HG03045 (cell line): ENCODE measurements at regions not wholly inside any gene's neighbourhood (a gene's known extent, or its start where the extent isn't known, plus 50 kb on each side); places are given as distances from the start of the nearest gene placed in this dataset.

Source experiments
- ATAC-seq: cut with Tn5 transposase; IDR thresholded peaks from one replicate; pipeline ENCODE4 v1.9.1; 2021; ENCODE audit warnings: mild to moderate bottlenecking, moderate library complexity; ENCODE audit not compliant: unreplicated experiment

DNA sequence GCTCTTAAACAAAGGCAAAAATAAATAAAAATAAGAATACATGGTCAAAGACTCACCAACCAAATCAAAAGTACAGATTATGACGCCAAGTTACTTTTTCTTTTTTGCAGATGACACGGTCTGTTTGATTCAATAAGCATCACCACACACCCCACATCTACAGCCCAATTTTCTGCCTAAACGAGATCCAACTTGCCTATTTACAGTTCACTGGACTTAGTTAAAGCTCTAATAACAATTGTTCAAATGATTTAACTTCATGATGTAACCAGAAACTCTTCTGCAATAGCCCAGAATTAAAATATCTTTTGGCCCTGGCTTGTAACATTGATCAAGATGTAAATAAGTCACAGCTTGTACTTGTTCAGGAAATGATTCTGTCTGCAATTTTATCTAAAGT, 590.3 kb upstream of the C9orf72 start:
- no peak for ATAC-seq

DNA sequence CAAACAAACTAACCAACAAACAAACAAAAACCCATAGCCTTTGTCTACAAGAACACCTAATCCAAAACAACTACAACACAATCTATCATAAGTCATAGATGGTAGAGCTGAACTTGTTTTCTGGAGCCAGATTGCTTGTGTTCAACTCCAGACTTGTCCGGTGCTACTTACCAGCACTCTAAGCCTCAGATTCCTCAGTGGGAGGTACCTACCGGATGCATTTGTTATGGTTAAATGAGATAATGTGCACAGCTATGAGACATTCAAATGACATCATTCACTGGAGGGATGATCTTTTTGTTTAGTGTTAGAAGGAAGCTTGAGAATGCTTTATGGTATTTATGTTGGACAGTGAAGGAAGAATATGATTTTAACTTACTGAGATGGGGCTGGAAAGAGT, 592.9 kb upstream of the C9orf72 start:
- no peak for ATAC-seq

DNA sequence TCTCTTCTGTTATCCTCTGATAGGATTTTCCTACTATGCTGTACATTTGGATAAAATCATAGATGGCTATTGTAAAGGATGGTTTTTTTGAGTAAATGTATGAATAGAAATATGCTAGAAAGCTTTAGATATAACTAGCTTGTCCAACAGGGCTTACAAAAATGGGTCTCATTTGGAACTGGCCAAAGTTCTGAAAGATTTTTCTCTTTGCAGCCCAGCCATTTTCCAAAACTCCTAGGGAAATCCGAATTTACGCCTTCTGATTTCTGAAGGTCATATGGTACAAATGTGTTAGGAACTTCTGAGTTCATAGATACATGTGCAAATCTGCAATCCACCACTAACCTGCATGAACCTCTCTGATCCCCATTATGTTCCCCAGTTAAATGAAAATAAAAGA, 603.9 kb upstream of the C9orf72 start:
- ATAC-seq = no peak

DNA sequence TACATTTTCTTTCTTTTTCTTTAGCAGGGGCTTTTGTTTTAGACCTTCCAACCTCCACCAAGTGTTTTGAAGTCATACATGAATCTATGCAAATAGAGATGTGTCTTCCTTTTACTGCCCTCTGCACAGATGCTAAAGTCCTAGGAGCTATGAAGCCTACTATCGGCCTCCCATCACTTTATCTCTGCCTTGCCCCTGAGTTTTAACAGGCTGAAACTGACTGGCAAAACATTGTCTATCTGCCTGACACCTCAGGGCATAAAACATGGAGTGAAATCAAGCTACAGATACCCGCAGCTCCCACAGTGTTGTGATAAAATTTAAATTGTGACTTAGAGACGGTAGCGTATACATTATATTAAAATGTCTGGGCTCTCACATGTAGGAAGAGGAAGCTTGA, 604.6 kb upstream of the C9orf72 start:
- no peak for ATAC-seq

- ATAC-seq = no peak
Observed at GRCh38 chr9:28179893-28180292, 606.6 kb upstream of the C9orf72 start.

DNA sequence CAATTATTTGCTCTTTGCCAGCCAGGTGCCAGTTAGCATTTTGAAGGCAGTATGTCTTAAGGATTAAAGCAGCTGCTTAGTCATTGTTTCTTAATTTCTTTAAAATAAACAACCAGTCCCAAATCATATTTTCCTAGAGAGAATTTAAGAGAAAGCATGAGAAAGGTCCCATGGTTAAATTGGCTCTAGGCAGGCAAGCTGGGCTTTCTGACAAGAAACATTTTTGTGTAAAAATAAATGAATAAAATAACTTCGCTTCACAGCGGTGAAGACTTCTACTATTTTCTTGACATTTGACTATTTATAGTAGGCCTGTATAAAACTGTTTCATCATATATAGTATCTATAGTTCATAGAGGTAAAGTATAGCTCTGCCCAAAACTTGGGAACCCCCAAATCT, 617.7 kb upstream of the C9orf72 start:
- ATAC-seq = no peak

GRCh38 chr9:28197653-28198052, 624.4 kb upstream of the C9orf72 start:
- ATAC-seq = no peak

DNA sequence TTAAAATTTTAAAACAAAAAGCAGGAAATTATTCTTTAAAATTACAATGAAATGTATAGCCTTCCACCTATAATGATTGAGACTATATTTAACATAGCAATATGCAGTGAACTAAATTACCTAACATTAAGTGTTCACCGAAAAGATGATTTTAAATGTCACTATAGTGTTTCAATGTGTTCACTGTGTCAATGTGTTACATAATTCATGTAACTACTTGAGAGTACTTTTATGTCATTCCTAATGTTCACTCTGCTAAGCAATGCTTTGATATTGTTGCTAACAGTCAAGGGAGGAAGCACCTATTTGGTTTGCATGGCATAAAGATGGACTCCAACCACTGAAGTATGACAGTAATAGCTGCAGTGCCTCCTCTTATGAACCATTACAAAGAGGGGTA, 629.8 kb upstream of the C9orf72 start:
- no peak for ATAC-seq

DNA sequence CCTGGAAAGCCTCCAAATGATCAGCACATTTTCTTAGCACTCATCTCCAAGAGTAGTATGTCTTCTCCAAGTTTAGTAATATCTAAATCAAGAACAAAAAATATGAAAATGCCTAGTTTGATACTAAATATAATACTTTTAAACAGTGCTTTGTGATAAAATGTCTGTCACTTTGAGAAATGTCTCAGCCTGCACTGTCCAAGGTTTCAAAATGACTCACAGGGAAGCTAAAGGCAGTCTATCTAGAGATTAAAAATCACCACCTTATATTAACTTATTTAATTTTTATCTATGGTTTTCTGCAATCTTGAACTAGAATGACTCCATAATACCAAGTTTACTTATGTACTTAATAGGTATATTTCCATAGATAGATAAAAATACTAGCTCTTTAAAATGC, 633.0 kb upstream of the C9orf72 start:
- no peak for ATAC-seq

DNA sequence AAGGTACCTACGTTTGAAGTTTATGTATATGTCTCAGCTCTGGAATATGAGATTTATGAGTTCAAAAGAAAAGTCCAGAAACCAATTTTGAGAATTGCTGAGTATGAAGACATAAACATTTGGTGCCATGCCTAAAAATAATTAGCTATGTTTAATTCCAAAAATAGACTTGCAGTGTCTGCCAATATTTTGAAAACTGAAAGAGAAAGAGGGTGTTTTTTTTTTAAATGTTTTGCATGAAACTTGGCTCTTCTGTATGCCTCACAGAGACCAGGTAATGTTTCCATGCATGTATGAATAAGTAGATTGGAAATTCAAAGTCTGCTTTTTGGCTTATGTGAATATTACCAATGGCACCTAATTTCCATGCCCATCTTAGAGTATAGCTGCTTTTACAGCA, 634.4 kb upstream of the C9orf72 start:
- ATAC-seq = peak; percentile 83

DNA sequence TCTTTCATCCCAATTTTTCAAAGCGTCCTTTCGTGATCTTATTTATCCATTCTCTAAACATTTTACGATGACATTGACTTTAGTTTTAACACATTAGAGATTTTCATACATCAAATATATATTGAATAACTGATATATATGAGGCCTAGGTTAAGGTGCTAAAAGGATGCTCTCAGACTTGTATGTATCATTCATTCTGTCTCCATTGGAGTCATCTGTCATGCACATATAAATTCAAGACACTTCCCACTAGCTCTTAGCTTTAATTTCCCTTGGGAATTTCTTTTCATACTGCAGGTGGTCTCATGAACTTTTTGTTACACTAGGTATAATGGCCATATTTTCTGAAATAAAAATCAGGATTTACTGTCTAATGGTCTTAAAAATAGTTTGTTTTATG, 635.8 kb upstream of the C9orf72 start:
- ATAC-seq = no peak

DNA sequence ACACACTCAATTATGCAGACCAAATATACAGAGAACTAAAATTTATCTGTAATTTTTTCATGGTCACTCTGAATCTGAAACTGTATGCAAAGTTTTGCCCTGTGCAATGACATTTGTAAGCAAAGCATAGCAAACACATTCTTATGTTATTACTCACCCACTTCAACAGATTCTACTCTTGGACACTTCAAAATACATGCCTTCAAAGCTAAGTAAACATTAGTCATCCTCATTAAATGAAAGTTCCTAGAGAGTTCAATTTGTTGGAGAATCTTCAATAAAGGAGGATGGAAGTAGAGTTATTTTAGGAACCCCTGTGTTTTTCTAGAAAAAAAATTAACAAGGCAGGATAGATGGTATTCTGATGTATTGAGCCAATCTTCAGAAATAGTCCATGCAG, 639.7 kb upstream of the C9orf72 start:
- ATAC-seq = no peak

- ATAC-seq = no peak
Observed at GRCh38 chr9:28215536-28216299, 642.4 kb upstream of the C9orf72 start.

DNA sequence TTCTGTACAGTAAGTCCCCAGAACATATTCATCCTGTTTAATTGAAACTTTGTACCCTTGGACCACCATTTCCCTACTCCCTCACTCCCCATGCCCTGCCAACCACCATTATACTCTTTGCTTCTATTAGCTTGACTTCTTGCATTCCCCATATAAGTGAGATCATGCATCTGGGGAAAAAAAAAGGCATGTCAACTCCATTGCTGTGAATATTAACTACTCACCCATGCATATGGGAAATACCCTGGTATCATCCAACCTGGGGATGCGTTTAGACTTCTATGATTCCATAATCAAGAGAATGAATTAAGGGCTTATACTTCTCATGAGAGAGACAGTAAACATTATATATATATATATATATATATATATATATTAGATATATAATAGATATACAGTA, 659.4 kb upstream of the C9orf72 start:
- no peak for ATAC-seq

GRCh38 chr9:28234133-28234893, 661.0 kb upstream of the C9orf72 start:
- no peak for ATAC-seq

DNA sequence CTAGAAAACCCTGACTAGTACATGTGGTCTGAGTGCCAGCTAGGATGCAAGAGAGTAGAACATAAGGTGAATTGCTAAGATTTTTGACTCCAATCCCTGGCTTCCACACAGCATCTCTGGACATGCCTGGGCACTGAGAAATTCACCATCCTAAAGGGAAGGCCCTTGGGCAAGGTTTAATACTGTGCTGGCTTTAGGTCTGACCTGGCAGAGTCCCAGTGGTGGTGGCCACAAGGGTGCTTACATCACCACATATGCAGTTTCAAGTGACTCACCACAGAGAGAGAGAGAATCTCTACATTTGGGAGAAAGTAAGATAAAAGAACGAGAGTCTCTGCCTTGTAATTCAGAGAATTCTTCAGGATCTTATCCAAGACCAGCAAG, 661.6 kb upstream of the C9orf72 start:
- no peak for ATAC-seq

DNA sequence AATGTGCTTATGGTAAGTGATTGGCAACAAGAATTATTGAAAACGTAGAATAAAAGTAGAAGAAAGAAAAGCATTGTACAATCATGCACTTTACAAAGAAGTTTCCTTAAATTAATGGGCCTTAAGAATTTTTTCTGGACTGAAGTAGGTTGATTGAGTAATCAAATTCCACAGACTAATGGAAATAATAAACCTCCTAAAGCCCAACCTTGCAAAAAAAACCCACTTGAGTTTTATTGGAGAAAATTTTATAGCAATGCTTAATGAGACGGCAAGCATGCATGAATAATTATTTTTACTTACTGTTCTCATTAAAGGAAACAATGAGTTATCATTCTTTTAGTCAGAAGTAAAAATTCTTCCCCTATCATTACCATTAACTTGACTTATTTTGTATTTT, 676.1 kb upstream of the C9orf72 start:
- no peak for ATAC-seq

DNA sequence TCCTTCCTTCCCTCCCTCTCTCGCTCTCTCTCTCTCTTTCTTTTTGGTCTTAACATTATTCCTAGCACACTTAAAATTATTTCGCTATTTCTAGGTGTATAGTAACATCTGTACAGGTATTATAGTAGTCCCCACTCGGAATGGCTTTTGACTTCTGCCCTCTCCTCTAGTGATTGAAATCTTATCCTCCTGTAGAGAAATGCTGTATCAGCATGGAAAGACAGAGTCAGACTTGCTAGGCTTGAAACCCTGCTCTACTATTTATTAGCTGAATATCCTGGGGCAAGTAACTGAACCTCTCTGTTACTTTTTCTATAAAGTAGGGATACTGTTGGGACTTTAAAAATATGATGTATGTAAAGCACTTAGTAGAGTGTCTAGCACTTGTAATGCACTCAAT, 681.9 kb upstream of the C9orf72 start:
- no peak for ATAC-seq

GRCh38 chr9:28260330-28260729, 687.0 kb upstream of the C9orf72 start:
- ATAC-seq = no peak

- no peak for ATAC-seq
Observed at GRCh38 chr9:28264368-28264767, 691.1 kb upstream of the C9orf72 start.

DNA sequence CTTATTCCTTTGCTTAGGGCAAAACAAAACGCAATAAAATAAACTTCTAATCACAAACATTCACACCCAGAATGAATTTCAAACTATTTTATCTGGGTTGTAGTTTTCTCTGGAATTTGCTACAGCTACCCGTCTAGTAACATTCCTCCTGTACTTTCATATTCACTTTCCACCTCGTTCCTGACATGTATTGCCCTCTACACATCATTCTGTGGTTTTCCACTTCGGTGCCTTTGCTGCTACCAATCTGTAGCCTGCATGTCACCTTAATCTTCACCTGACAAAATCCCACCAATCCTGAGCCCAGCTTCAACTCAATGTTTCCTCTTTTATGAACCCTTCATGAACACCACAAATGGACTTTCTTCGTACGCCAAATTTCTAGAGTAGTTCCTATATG, 694.1 kb upstream of the C9orf72 start:
- no peak for ATAC-seq

DNA sequence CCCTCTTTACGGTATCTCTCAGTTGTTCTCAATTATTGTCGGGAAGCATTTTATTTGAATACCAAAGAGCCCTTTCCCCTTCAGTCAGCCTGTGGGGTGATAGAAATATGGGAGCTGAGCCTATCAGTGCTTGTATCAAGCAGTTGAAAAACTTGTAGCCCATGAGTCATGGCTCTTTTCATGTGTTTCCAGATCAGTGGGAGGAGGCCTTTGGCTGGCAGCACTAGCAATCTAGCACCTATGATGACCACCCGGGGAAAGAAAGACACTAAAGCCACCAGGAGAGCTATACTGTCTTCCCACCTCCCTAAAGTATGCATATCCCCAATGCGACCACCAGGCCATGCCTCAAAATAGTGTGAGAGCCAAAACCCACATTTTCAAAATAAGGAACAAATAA, 696.9 kb upstream of the C9orf72 start:
- ATAC-seq = no peak

GRCh38 chr9:28272127-28272526, 698.8 kb upstream of the C9orf72 start:
- ATAC-seq = no peak
